CD4-positive, alpha-beta T cell treated with Interleukin-12 subunit alpha and Interleukin-12 subunit beta, for 1 hour (primary cell): ENCODE measurements at regions not wholly inside any gene's neighbourhood (a gene's known extent, or its start where the extent isn't known, plus 50 kb on each side); places are given as distances from the start of the nearest gene placed in this dataset.
A peak's percentile ranks its signal among the peaks of the same experiment; 100 is the strongest.

Source experiments
- DNase-seq: peaks from one replicate; pipeline ENCODE4 v3.0.0-alpha.2; 2020

- DNase-seq: no peak
These were observed 71.0 kb upstream of the WDR26 start for GRCh38 chr1:224505454-224506093.

GRCh38 chr1:224506141-224506814, 71.7 kb upstream of the WDR26 start:
- no peak for DNase-seq

- no peak for DNase-seq
These were observed 73.3 kb upstream of the WDR26 start for GRCh38 chr1:224507771-224508523.

GRCh38 chr1:224509907-224510306, 75.3 kb upstream of the WDR26 start:
- DNase-seq: no peak

- no peak for DNase-seq
These were observed 76.5 kb upstream of the WDR26 start for GRCh38 chr1:224510880-224511645.

GRCh38 chr1:224512600-224513151, 78.1 kb upstream of the WDR26 start:
- no peak for DNase-seq

- DNase-seq: no peak
These were observed 78.8 kb upstream of the WDR26 start for GRCh38 chr1:224513383-224513782.

- DNase-seq: peak; percentile 79
These were observed 79.2 kb upstream of the WDR26 start for GRCh38 chr1:224513787-224514209.

GRCh38 chr1:224517171-224517570, 82.6 kb upstream of the WDR26 start:
- DNase-seq: no peak

GRCh38 chr1:224518528-224518927, 83.9 kb upstream of the WDR26 start:
- no peak for DNase-seq

GRCh38 chr1:224519874-224520273, 85.3 kb upstream of the WDR26 start:
- DNase-seq: no peak

- DNase-seq: no peak
These were observed 86.2 kb upstream of the WDR26 start for GRCh38 chr1:224520808-224521207.

GRCh38 chr1:224521904-224522734, 87.5 kb upstream of the WDR26 start:
- no peak for DNase-seq

GRCh38 chr1:224523676-224524075, 89.1 kb upstream of the WDR26 start:
- no peak for DNase-seq

- DNase-seq: no peak
These were observed 90.1 kb upstream of the WDR26 start for GRCh38 chr1:224524679-224525078.

- no peak for DNase-seq
These were observed 90.6 kb upstream of the CNIH3 start for GRCh38 chr1:224525411-224526040.

- no peak for DNase-seq
These were observed 89.3 kb upstream of the CNIH3 start for GRCh38 chr1:224526771-224527170.

GRCh38 chr1:224528900-224529299, 87.2 kb upstream of the CNIH3 start:
- no peak for DNase-seq

- DNase-seq: no peak
These were observed 86.3 kb upstream of the CNIH3 start for GRCh38 chr1:224529844-224530243.

GRCh38 chr1:224533517-224533916, 82.6 kb upstream of the CNIH3 start:
- DNase-seq: no peak

- no peak for DNase-seq
These were observed 81.4 kb upstream of the CNIH3 start for GRCh38 chr1:224534731-224535130.

- DNase-seq: no peak
These were observed 80.5 kb upstream of the CNIH3 start for GRCh38 chr1:224535641-224536040.
